EL (cell line): ENCODE measurements at regions not wholly inside any gene's neighbourhood (a gene's known extent, or its start where the extent isn't known, plus 50 kb on each side); places are given as distances from the start of the nearest gene placed in this dataset.

ENCODE experiments used
- DNase-seq: peaks from one replicate; pipeline ENCODE4 v3.0.0-alpha.2; 2016

- DNase-seq, result no peak
Observed at GRCh38 chr10:124240839-124241291, 147.5 kb upstream of the CHST15 start.

GRCh38 chr10:124239696-124240095 lies 146.3 kb upstream of the CHST15 start:
- no peak for DNase-seq

GRCh38 chr10:124239134-124239533 lies 145.7 kb upstream of the CHST15 start:
- no peak for DNase-seq

- no peak for DNase-seq
Observed at GRCh38 chr10:124238367-124238766, 145.0 kb upstream of the CHST15 start.

- DNase-seq, result no peak
Observed at GRCh38 chr10:124237282-124237961, 144.0 kb upstream of the CHST15 start.

GRCh38 chr10:124236816-124237215 lies 143.4 kb upstream of the CHST15 start:
- DNase-seq, result no peak

GRCh38 chr10:124236136-124236535 lies 142.7 kb upstream of the CHST15 start:
- DNase-seq, result no peak

- DNase-seq, result no peak
Observed at GRCh38 chr10:124235232-124235631, 141.8 kb upstream of the CHST15 start.

GRCh38 chr10:124233546-124234138 lies 140.2 kb upstream of the CHST15 start:
- no peak for DNase-seq

GRCh38 chr10:124232686-124233545 lies 139.5 kb upstream of the CHST15 start:
- no peak for DNase-seq

GRCh38 chr10:124231168-124232155 lies 138.1 kb upstream of the CHST15 start:
- no peak for DNase-seq

GRCh38 chr10:124230635-124231167 lies 137.3 kb upstream of the CHST15 start:
- no peak for DNase-seq

- no peak for DNase-seq
Observed at GRCh38 chr10:124229989-124230634, 136.7 kb upstream of the CHST15 start.

- DNase-seq, result no peak
Observed at GRCh38 chr10:124229201-124229988, 136.0 kb upstream of the CHST15 start.

GRCh38 chr10:124228471-124228870 lies 135.1 kb upstream of the CHST15 start:
- DNase-seq, result no peak

- DNase-seq, result no peak
Observed at GRCh38 chr10:124227988-124228387, 134.6 kb upstream of the CHST15 start.

- DNase-seq, result no peak
Observed at GRCh38 chr10:124227055-124227975, 133.9 kb upstream of the CHST15 start.

- no peak for DNase-seq
Observed at GRCh38 chr10:124226271-124227054, 133.1 kb upstream of the CHST15 start.
